DMS53 (cell line): ENCODE measurements at regions not wholly inside any gene's neighbourhood (a gene's known extent, or its start where the extent isn't known, plus 50 kb on each side); places are given as distances from the start of the nearest gene placed in this dataset.
"Not testable (repeated sequence)": the region's sequence is repeated elsewhere in the genome, so short reads cannot be mapped to it uniquely, and the experiment has no call there.

Experiments
- DNase-seq: peaks from one replicate; lab custom pipeline; 2025; lab: John Stamatoyannopoulos, UW

DNA sequence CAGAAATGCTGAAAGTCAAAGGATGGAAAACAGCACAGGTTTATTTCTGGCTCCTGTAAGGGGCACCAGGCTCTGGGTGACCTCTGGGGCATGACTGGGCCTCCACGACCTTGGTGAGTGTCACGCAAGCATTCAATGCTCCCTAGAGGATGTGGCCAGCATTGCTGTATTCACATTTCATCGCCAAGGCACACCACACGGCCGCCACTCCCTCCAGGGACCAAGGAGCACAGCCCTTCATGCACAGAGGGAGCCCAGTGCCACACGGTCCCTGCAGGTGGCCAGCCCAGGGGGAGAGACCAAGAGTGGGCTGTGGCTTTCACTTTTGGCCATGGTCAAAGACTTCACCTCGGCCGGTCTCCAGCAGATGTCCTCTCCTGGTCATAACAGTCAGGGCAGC is 137.4 kb upstream of the TNRC6C start:
- DNase-seq: peak; percentile 13

GRCh38 chr17:77822302-77823030 is 136.0 kb upstream of the TNRC6C start:
- no peak for DNase-seq

DNA sequence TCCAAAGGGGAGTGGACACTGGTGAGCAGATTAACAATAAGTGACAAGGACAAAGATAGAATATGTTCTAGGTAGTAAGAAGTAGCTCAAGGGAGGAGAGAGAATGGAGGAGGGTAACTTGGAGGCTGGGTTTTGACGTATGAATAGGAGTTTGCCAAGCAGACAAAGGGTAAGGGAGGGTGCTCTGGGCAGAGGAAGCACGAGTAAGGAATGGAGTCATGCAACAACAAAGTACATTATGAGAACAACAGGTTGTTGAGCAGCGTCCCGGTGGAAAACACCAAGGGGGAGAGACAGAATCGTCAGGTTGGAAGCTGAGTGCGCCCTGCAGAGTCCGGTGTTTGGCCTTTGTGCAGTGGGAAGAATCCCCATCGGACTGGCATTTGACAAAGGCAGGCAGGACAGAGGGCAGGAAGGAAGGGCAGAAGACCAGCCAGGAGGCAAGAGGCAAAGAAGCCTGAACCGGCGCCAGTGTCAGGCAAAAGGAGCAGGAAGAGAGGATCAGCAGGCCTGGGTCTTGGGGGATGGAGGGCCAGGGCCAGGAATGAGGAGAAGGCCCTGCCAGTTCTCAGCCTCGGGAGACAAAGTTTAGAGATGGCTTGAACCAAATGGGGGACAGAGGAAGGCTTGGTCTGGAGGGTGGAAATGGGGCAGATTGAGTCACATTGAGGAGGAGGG is 134.3 kb upstream of the TNRC6C start:
- DNase-seq: no peak

DNA sequence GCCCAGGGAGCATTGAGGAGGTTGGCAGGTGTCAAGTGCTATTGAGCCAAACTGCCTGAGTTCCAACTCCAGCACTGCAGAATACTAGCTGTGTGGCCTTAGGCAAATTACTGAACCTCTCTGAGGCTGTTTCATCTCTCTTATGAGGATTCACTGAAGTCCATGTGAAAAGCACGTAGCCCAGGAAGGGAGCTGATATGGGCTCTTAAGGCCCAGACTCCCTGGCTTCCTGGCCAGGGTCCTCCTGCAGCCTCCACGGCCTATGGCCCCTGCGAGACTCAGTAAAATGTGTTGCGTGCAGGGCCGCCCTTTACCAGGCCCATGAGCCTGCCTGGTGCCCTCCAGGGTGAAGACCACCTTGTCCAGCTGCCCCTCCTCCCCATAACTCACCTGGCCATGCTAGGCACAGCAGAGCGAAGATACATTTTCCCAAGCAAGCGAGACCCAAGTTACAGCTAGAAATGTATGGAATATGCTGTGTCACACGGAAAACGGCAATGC is 133.7 kb upstream of the TNRC6C start:
- no peak for DNase-seq

- DNase-seq: no peak
Observed at GRCh38 chr17:77825621-77826020, 132.9 kb upstream of the TNRC6C start.

DNA sequence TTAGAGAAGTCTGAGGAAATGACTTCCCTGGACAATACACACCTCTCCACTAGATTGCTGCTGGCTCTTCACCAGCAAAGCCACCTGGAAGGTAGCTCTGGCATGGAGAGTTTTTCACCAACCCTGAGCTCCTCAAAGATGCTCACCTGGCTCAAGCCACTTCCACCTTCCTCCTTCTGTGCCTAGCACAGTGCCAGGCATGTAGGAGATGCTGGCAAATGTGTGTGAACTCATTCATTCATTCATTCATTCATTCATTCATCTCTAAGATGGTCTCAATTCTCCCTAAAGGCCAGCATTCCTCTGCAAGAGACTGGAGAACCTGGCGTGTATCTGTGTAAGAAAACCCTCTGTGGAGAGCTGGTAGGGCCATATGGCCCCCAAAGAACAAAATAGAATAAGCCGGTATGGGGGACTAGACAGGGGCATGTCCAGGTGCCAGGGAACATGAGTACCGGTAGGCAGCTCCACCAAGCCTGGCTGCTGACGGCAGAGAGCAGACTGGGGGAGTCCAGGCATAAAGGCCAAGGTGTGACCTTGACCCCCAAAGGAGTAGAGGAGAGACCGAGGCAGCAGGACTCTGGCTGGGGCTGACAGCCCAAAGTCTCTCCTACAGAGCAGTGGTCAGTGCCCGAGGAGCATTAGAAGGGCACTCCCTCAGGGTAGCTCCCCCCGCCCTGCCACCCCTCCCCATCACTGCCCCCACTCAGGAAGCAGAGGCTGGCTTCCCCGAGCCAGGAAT is 132.2 kb upstream of the TNRC6C start:
- no peak for DNase-seq

GRCh38 chr17:77827039-77827438 is 131.5 kb upstream of the TNRC6C start:
- no peak for DNase-seq

DNA sequence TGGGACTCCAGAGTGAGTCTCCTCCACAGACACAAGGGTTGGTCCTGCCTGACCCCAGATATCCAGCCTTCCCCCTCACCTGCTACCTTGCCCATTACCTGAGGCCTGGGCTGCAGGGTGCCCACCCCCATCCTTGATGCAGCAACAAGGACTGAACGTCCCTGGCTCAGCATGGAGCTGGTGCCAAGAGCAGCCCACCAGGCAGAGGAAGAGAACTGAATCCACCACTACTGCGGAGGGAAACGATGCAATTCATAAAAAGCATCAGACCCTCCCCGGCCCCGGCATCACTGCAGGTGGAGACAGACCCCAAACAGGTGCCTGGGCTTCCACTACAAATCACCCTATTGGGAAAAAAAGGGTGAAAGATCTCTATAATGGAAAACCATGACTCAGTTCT is 131.0 kb upstream of the TNRC6C start:
- no peak for DNase-seq

DNA sequence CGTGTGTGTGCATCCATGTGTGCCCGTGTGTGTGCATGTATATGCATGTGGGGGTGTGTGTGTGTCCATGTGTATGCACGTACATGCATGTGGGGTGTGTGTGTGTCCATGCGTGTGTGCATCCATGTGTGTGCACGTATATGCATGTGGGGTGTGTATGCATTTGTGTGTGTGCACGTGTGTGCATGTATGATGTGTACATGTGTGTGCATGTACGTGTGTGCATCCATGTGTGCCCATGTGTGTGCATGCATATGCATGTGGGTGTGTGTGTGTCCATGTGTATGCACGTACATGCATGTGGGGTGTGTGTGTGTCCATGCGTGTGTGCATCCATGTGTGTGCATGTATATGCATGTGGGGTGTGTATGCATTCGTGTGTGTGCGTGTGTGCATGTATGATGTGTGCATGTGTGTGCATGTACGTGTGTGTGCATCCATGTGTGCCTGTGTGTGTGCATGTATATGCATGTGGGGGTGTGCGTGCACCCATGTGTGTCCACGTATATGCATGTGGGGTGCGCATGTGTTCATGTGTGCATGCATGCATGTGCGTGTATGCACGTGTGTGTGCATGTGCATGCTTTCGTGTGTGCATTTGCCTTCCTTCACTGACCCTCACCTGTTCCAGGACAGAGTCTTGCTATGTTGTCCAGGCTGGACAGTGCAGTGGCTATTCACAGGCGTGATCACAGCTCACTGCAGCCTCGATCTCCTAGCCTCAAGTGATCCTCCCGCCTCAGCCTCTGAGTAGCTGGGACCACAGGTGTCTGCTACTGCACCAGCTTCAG is 129.6 kb upstream of the TNRC6C start:
- no peak for DNase-seq

GRCh38 chr17:77829843-77830799 is 128.4 kb upstream of the TNRC6C start:
- DNase-seq: no peak

- DNase-seq: no peak
Observed at GRCh38 chr17:77830816-77831473, 127.6 kb upstream of the TNRC6C start.

GRCh38 chr17:77831474-77832179 is 126.9 kb upstream of the TNRC6C start:
- no peak for DNase-seq

DNA sequence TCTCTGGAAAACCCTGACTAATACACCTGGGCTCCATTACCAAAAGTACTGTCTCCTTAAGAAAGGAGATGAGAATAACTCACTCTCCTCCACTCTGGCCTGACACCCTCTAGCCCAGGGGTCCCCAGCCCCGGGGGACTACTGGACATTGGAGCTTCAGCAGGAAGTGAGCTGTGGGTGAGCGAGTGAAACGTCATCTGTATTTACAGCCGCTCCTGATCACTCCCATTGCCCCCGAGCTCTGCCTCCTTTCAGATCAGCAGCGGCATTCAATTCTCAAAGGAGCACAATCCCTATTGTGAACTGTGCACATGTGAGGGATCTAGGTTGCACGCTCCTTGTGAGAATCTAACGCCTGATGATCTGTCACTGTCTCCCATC is 126.3 kb upstream of the TNRC6C start:
- DNase-seq: no peak

- DNase-seq: no peak
Observed at GRCh38 chr17:77833769-77834168, 124.7 kb upstream of the TNRC6C start.

- peak; percentile 30 for DNase-seq
Observed at GRCh38 chr17:77834170-77835115, 124.1 kb upstream of the TNRC6C start.

DNA sequence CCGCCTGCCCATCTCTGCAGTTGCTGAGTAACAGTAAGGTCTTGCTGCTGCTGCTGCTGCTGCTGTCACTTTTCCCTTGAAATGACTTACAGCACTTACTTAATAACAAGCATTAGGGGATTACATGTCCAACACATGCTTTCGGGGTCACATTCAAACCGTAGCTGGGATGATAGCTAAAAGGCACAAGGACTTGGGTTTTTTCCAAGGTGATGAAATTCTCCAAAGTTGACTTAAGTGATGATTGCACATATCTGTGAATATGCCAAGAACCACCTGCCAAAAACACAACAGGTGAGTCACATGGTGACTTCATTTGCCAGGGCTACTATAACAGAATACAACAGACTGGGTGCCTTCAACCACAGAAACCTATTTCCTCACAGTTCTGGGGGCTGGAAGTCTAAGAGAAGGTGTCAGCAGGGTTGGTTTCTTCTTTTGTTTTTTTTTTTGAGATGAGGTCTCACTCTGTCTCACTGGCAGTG is 121.9 kb upstream of the TNRC6C start:
- DNase-seq: no peak

DNA sequence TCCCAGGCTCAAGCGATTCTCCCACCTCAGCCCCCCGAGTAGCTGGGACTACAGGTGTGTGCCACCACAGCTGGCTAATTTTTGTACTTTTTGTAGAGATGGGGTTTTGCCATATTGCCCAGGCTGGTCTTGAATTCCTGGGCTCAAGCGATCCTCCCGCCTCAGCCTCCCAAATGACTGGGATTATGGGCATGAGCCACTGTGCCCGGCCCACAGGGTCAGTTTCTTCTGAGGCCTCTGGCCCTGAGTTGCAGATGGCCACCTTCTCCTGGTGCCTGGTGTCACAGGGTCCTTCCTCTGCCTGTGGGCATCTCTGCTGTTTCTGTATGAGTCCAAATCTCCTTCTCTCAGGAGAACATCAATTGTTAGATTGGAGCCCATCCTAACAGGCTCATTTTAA is 121.4 kb upstream of the TNRC6C start:
- not testable (repeated sequence) for DNase-seq

DNA sequence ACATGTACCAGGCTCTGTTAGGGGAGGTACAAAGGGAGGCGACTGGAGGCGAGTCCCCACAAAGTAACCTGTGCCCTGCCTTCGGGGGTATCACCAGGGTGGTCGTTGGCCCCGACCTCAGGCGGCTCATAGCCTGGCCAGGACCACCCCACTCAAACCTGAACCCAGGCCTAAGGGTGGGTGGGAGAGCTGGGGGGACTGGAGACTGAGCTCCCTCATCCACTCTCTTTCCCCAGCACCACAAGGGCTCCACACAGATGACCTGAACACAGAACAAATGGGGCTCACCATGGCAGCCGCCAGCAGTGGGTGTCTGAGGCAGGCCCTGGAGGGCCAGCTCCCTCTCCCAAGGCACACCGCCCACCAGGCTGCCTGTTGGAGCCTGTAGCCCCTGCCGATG is 120.6 kb upstream of the TNRC6C start:
- no peak for DNase-seq
